HEK293 (cell line): ENCODE measurements at regions not wholly inside any gene's neighbourhood (a gene's known extent, or its start where the extent isn't known, plus 50 kb on each side); places are given as distances from the start of the nearest gene placed in this dataset.

ENCODE experiments used
- CTCF ChIA-PET: fragments of 350-600 bp; formaldehyde crosslinking; extraction: SDS; loops from one replicate; lab custom pipeline; 2021; ENCODE audit warnings: antibody characterized with exemption; lab: Yijun Ruan, JAX
- POLR2A ChIA-PET: fragments of 300-600 bp; formaldehyde crosslinking; extraction: SDS; loops from one replicate; lab custom pipeline; 2020; ENCODE audit warnings: antibody characterized with exemption, inconsistent platforms; lab: Yijun Ruan, JAX
- H3K27ac ChIP-seq: fragments of 200-500 bp; sonication (Bioruptor generic); 2 replicates; pipeline ENCODE4 v1.5.1; 2014; ENCODE audit warnings: low read depth, low read length, control low read depth, inconsistent platforms; ENCODE audit errors: extremely low read depth
- H3K36me3 ChIP-seq, 2 experiments: fragments of 200-500 bp in 1 of 2; sonication (Bioruptor generic) in 1 of 2; 1 replicate in 1 of 2; 2 replicates in 1 of 2; pipeline ENCODE4 v1.5.1; 2014 to 2017; ENCODE audit warnings: inconsistent platforms in 2 of 2, low read length in 2 of 2; ENCODE audit not compliant: control insufficient read depth in 2 of 2, insufficient read depth in 1 of 2
- H3K4me1 ChIP-seq: fragments of 200-500 bp; sonication (Bioruptor generic); 2 replicates; pipeline ENCODE4 v1.5.1; 2014; ENCODE audit warnings: mild to moderate bottlenecking, low read length, inconsistent platforms; ENCODE audit not compliant: control insufficient read depth, insufficient read depth
- H3K4me3 ChIP-seq: 2 replicates; pipeline ENCODE4 v1.5.1; 2011; ENCODE audit warnings: low read depth, mild to moderate bottlenecking, control low read depth, low read length, moderate library complexity
- H3K9me3 ChIP-seq: fragments of 200-500 bp; sonication (Bioruptor generic); 2 replicates; pipeline ENCODE4 v1.5.1; 2014; ENCODE audit warnings: low read depth, low read length, inconsistent platforms; ENCODE audit not compliant: control insufficient read depth, insufficient read depth
- BCL11A ChIP-seq: fragments of 450-650 bp; formaldehyde crosslinking; IDR thresholded peaks from 2 replicates; pipeline ENCODE4 v1.5.1; 2016; ENCODE audit warnings: low read depth, missing biosample characterization, missing genetic modification characterization
- BCL11B ChIP-seq: fragments of 450-650 bp; formaldehyde crosslinking; IDR thresholded peaks from 2 replicates; pipeline ENCODE4 v1.5.1; 2016; ENCODE audit warnings: low read depth, missing biosample characterization, missing genetic modification characterization
- GLIS2 ChIP-seq: fragments of 450-650 bp; formaldehyde crosslinking; IDR thresholded peaks from 2 replicates; pipeline ENCODE4 v1.5.1; 2016; ENCODE audit warnings: missing biosample characterization, missing genetic modification characterization
- HIC1 ChIP-seq: fragments of 450-650 bp; formaldehyde crosslinking; IDR thresholded peaks from 2 replicates; pipeline ENCODE4 v1.5.1; 2016; ENCODE audit warnings: missing biosample characterization, missing genetic modification characterization
- OSR2 ChIP-seq: fragments of 450-650 bp; formaldehyde crosslinking; IDR thresholded peaks from 2 replicates; pipeline ENCODE4 v1.5.1; 2016; ENCODE audit warnings: missing biosample characterization, missing genetic modification characterization
- SCRT1 ChIP-seq: fragments of 450-650 bp; formaldehyde crosslinking; IDR thresholded peaks from 2 replicates; pipeline ENCODE4 v1.5.1; 2016; ENCODE audit warnings: missing biosample characterization, missing genetic modification characterization, borderline replicate concordance
- SP7 ChIP-seq: fragments of 450-650 bp; formaldehyde crosslinking; IDR thresholded peaks from 2 replicates; pipeline ENCODE4 v1.5.1; 2016; ENCODE audit warnings: missing biosample characterization, missing genetic modification characterization
- TRIM28 ChIP-seq: IDR thresholded peaks from 2 replicates; pipeline ENCODE4 v1.6.1; 2011; ENCODE audit warnings: low read length, control low read depth, borderline replicate concordance
- ZBTB8A ChIP-seq: fragments of 450-650 bp; formaldehyde crosslinking; IDR thresholded peaks from 2 replicates; pipeline ENCODE4 v1.5.1; 2016; ENCODE audit warnings: missing biosample characterization, missing genetic modification characterization
- ZFHX2 ChIP-seq: fragments of 450-650 bp; formaldehyde crosslinking; conservative IDR thresholded peaks from 2 replicates; pipeline ENCODE4 v1.5.1; 2016; ENCODE audit warnings: missing biosample characterization, missing genetic modification characterization
- ZIC2 ChIP-seq: fragments of 450-650 bp; formaldehyde crosslinking; IDR thresholded peaks from 2 replicates; pipeline ENCODE4 v1.5.1; 2016; ENCODE audit warnings: missing biosample characterization, missing genetic modification characterization
- ZNF10 ChIP-seq: fragments of 450-650 bp; formaldehyde crosslinking; IDR thresholded peaks from 2 replicates; pipeline ENCODE4 v1.5.1; 2017; ENCODE audit warnings: missing biosample characterization, missing genetic modification characterization
- ZNF132 ChIP-seq: fragments of 450-650 bp; formaldehyde crosslinking; IDR thresholded peaks from 2 replicates; pipeline ENCODE4 v1.5.1; 2017; ENCODE audit warnings: missing biosample characterization, missing genetic modification characterization, borderline replicate concordance
- ZNF16 ChIP-seq: fragments of 450-650 bp; formaldehyde crosslinking; IDR thresholded peaks from 2 replicates; pipeline ENCODE4 v1.5.1; 2016; ENCODE audit warnings: low read depth, missing biosample characterization, missing genetic modification characterization
- ZNF214 ChIP-seq: fragments of 450-650 bp; formaldehyde crosslinking; IDR thresholded peaks from 2 replicates; pipeline ENCODE4 v1.5.1; 2017; ENCODE audit warnings: missing biosample characterization, mild to moderate bottlenecking, missing genetic modification characterization, borderline replicate concordance
- ZNF274 ChIP-seq, 2 experiments: fragments of 200-500 bp in 1 of 2; fragments of 450-650 bp in 1 of 2; sonication (Bioruptor generic) in 1 of 2; formaldehyde crosslinking in 1 of 2; IDR thresholded peaks; 2 replicates each; pipeline versions ENCODE4 v1.5.1 to v1.6.1; 2014 to 2016; ENCODE audit warnings: borderline replicate concordance in 1 of 2, inconsistent platforms in 1 of 2, low read length in 1 of 2, missing biosample characterization in 1 of 2, missing genetic modification characterization in 1 of 2
- ZNF404 ChIP-seq: fragments of 450-650 bp; formaldehyde crosslinking; IDR thresholded peaks from 2 replicates; pipeline ENCODE4 v1.5.1; 2017; ENCODE audit warnings: missing biosample characterization, missing genetic modification characterization
- ZNF423 ChIP-seq: fragments of 450-650 bp; formaldehyde crosslinking; IDR thresholded peaks from 2 replicates; pipeline ENCODE4 v1.5.1; 2016; ENCODE audit warnings: missing biosample characterization, missing genetic modification characterization
- ZNF501 ChIP-seq: fragments of 450-650 bp; formaldehyde crosslinking; IDR thresholded peaks from 2 replicates; pipeline ENCODE4 v1.5.1; 2016; ENCODE audit warnings: missing biosample characterization, missing genetic modification characterization
- ZNF521 ChIP-seq: fragments of 450-650 bp; formaldehyde crosslinking; IDR thresholded peaks from 2 replicates; pipeline ENCODE4 v1.5.1; 2017; ENCODE audit warnings: missing biosample characterization, mild to moderate bottlenecking, missing genetic modification characterization
- ZNF544 ChIP-seq: fragments of 450-650 bp; formaldehyde crosslinking; IDR thresholded peaks from 2 replicates; pipeline ENCODE4 v1.5.0; 2017; ENCODE audit warnings: missing biosample characterization, missing genetic modification characterization
- ZNF548 ChIP-seq: fragments of 450-650 bp; formaldehyde crosslinking; IDR thresholded peaks from 2 replicates; pipeline ENCODE4 v1.5.1; 2016; ENCODE audit warnings: missing biosample characterization, missing genetic modification characterization
- ZNF596 ChIP-seq: fragments of 450-650 bp; IDR thresholded peaks from 2 replicates; pipeline ENCODE4 v1.5.0; 2018; ENCODE audit warnings: missing biosample characterization, mild to moderate bottlenecking, missing genetic modification characterization, moderate library complexity
- ZNF629 ChIP-seq: fragments of 450-650 bp; formaldehyde crosslinking; IDR thresholded peaks from 2 replicates; pipeline ENCODE4 v1.5.1; 2017; ENCODE audit warnings: missing biosample characterization, missing genetic modification characterization
- ZNF777 ChIP-seq: fragments of 450-650 bp; formaldehyde crosslinking; IDR thresholded peaks from 2 replicates; pipeline ENCODE4 v1.5.1; 2017; ENCODE audit warnings: missing biosample characterization, missing genetic modification characterization, borderline replicate concordance
- ZNF843 ChIP-seq: fragments of 450-650 bp; formaldehyde crosslinking; IDR thresholded peaks from 2 replicates; pipeline ENCODE4 v1.5.1; 2016; ENCODE audit warnings: missing biosample characterization, missing genetic modification characterization
- ZSCAN16 ChIP-seq: fragments of 450-650 bp; formaldehyde crosslinking; IDR thresholded peaks from 2 replicates; pipeline ENCODE4 v1.5.1; 2016; ENCODE audit warnings: missing biosample characterization, missing genetic modification characterization
- ZSCAN30 ChIP-seq: fragments of 450-650 bp; IDR thresholded peaks from 2 replicates; pipeline ENCODE4 v1.5.1; 2018; ENCODE audit warnings: missing biosample characterization, mild to moderate bottlenecking, missing genetic modification characterization, moderate library complexity
- TF ChIP-seq, protein P1 (sequence below): fragments of 450-650 bp; IDR thresholded peaks from 2 replicates; pipeline ENCODE4 v1.5.1; 2018; ENCODE audit warnings: missing biosample characterization, mild to moderate bottlenecking, missing genetic modification characterization
- TF ChIP-seq, protein P2 (sequence below): fragments of 450-650 bp; formaldehyde crosslinking; IDR thresholded peaks from 2 replicates; pipeline ENCODE4 v1.5.1; 2017; ENCODE audit warnings: missing biosample characterization, missing genetic modification characterization

GRCh38 chr10:44464503-44464902 lies 79.6 kb upstream of the CXCL12 start:
- POLR2A ChIA-PET: no interaction called here
- H3K4me3 ChIP-seq: no peak overlapping the region
- H3K27ac ChIP-seq: no peak overlapping the region; the same call in 1 of the 2 replicates
- peaks cover 6% of the 10 kb centered on the region; the same call in 1 of the 2 replicates for H3K4me1 ChIP-seq
- CTCF ChIA-PET: interaction anchor here (1.7 kb wide), 1 partner anchor 392 kb away, joined by 5 read pairs; no protein-coding TSS in a partner anchor
- no peak for TF ChIP-seq HIC1 (tag by site-specific recombination)
- no peak for TF ChIP-seq ZNF777 (tag by site-specific recombination)
- TF ChIP-seq ZNF544: no peak
- no peak for TF ChIP-seq ZNF501 (tag by site-specific recombination)
- TF ChIP-seq ZNF16 (tag by site-specific recombination): no peak
- TF ChIP-seq ZNF274 (IDR thresholded peaks at IDR 0.05; ENCODE audit: low read length): no peak
- no peak for TF ChIP-seq ZNF274 (tag by site-specific recombination; IDR thresholded peaks at IDR 0.05; ENCODE audit: borderline replicate concordance)
- no peak for TF ChIP-seq ZNF132 (tag by site-specific recombination)
- no peak for TF ChIP-seq ZNF521 (tag by site-specific recombination)
- TF ChIP-seq ZSCAN16 (tag by site-specific recombination): no peak
- no peak for TF ChIP-seq ZNF548 (tag by site-specific recombination)
- TF ChIP-seq ZFHX2 (tag by site-specific recombination): no peak
- no peak for TF ChIP-seq BCL11B (tag by site-specific recombination)
- TF ChIP-seq SCRT1 (tag by site-specific recombination): no peak
- no peak for TF ChIP-seq ZSCAN30 (tag by site-specific recombination)
- H3K9me3 ChIP-seq: no peaks in the 10 kb centered on the region
- no peaks in the 10 kb centered on the region for H3K36me3 ChIP-seq

GRCh38 chr10:44465401-44466115 lies 80.7 kb upstream of the CXCL12 start:
- CTCF ChIA-PET: interaction anchor here (0.6 to 1.7 kb wide), 5 partner anchors 8 to 776 kb away, joined by 3 to 5 read pairs (median 4); no protein-coding TSS in a partner anchor
- TF ChIP-seq, protein P1, sequence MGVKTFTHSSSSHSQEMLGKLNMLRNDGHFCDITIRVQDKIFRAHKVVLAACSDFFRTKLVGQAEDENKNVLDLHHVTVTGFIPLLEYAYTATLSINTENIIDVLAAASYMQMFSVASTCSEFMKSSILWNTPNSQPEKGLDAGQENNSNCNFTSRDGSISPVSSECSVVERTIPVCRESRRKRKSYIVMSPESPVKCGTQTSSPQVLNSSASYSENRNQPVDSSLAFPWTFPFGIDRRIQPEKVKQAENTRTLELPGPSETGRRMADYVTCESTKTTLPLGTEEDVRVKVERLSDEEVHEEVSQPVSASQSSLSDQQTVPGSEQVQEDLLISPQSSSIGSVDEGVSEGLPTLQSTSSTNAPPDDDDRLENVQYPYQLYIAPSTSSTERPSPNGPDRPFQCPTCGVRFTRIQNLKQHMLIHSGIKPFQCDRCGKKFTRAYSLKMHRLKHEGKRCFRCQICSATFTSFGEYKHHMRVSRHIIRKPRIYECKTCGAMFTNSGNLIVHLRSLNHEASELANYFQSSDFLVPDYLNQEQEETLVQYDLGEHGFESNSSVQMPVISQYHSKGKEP (tag by site-specific recombination): peak; percentile 42; the same call in 1 of the 2 replicates
- peak; percentile 50; the same call in 1 of the 2 replicates for TF ChIP-seq ZNF843 (tag by site-specific recombination)
- no peak for TF ChIP-seq ZNF404 (tag by site-specific recombination)
- TF ChIP-seq GLIS2 (tag by site-specific recombination): 0 out of 2 replicates have a peak, but pooled peaks have one; percentile 30
- 0 out of 2 replicates have a peak, but pooled peaks have one; percentile 53 for TF ChIP-seq TRIM28
- peak; percentile 62; the same call in 1 of the 2 replicates for TF ChIP-seq ZNF423 (tag by site-specific recombination)
- no peak for TF ChIP-seq ZNF214 (tag by site-specific recombination)
- no peak for TF ChIP-seq ZNF10 (tag by site-specific recombination)
- TF ChIP-seq BCL11A (tag by site-specific recombination): no peak
- peak; percentile 45; the same call in 1 of the 2 replicates for TF ChIP-seq ZBTB8A (tag by site-specific recombination)
- TF ChIP-seq OSR2 (tag by site-specific recombination): peak; percentile 58; the same call in 1 of the 2 replicates
- no peak for TF ChIP-seq ZNF596 (tag by site-specific recombination)
- TF ChIP-seq, protein P2, sequence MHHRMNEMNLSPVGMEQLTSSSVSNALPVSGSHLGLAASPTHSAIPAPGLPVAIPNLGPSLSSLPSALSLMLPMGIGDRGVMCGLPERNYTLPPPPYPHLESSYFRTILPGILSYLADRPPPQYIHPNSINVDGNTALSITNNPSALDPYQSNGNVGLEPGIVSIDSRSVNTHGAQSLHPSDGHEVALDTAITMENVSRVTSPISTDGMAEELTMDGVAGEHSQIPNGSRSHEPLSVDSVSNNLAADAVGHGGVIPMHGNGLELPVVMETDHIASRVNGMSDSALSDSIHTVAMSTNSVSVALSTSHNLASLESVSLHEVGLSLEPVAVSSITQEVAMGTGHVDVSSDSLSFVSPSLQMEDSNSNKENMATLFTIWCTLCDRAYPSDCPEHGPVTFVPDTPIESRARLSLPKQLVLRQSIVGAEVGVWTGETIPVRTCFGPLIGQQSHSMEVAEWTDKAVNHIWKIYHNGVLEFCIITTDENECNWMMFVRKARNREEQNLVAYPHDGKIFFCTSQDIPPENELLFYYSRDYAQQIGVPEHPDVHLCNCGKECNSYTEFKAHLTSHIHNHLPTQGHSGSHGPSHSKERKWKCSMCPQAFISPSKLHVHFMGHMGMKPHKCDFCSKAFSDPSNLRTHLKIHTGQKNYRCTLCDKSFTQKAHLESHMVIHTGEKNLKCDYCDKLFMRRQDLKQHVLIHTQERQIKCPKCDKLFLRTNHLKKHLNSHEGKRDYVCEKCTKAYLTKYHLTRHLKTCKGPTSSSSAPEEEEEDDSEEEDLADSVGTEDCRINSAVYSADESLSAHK (tag by site-specific recombination): no peak
- TF ChIP-seq SP7 (tag by site-specific recombination): peak; percentile 84
- TF ChIP-seq ZNF629 (tag by site-specific recombination): no peak
- peak; percentile 95 for TF ChIP-seq ZIC2 (tag by site-specific recombination)

More at GRCh38 chr10:44465401-44466115, 80.7 kb upstream of the CXCL12 start:
- H3K9me3 ChIP-seq: no peaks in the 10 kb centered on the region
- POLR2A ChIA-PET: no interaction called here
- H3K4me1 ChIP-seq: peaks cover 10% of the 10 kb centered on the region
- H3K4me3 ChIP-seq: no peak overlapping the region
- no peak overlapping the region for H3K27ac ChIP-seq
- H3K36me3 ChIP-seq: no peaks in the 10 kb centered on the region
